Omental fat pad (tissue), 3 donors: ENCODE measurements at regions not wholly inside any gene's neighbourhood (a gene's known extent, or its start where the extent isn't known, plus 50 kb on each side); places are given as distances from the start of the nearest gene placed in this dataset.

Source experiments
- ATAC-seq: fragments of 150-250 bp; one replicate; pipeline ENCODE4 v1.9.1; 2016; ENCODE audit warnings: mild to moderate bottlenecking, moderate library complexity; ENCODE audit not compliant: low FRiP score
- DNase-seq: peaks from one replicate; pipeline ENCODE4 v3.0.0-alpha.2; 2019; ENCODE audit warnings: low spot score
- CTCF ChIP-seq, 3 donors: fragments of 450-650 bp; IDR thresholded peaks; one replicate each; pipeline ENCODE4 v1.5.1; 2016 to 2017; ENCODE audit warnings: antibody characterized with exemption in 3 of 3, mild to moderate bottlenecking in 3 of 3, moderate library complexity in 2 of 3

- ATAC-seq, result no peak
- TF ChIP-seq CTCF (IDR thresholded peaks at IDR 0.05), result no peak
- no peak for DNase-seq
Observed at GRCh38 chr11:113623114-113623513, 83.0 kb downstream of the TMPRSS5 start.

GRCh38 chr11:113618360-113618759 lies 87.7 kb downstream of the TMPRSS5 start:
- no peak for TF ChIP-seq CTCF (IDR thresholded peaks at IDR 0.05)
- no peak for DNase-seq
- no peak for ATAC-seq

GRCh38 chr11:113615773-113616172 lies 90.3 kb downstream of the TMPRSS5 start:
- TF ChIP-seq CTCF (IDR thresholded peaks at IDR 0.05), result no peak
- DNase-seq, result no peak
- ATAC-seq, result no peak

DNA sequence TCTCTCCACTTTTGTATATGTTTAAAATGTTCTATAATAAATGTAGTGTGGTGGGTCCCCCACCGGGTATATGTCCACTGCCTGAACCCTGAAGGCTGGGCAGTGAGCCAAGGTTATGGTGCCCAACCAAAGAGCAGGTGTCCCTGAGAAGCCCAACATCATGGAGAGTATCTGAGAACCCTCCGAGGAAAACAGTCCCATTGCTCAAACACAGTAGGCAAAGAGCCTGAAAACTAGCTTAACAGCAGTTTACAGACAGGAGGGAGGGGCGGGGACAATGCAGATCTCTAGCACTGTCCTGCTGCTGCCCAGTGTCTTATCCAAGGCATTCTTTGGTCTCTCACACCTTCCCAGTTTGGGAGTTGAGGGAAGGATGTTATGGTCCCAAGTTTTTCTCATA lies 91.0 kb downstream of the TMPRSS5 start:
- ATAC-seq, result no peak
- no peak for DNase-seq
- TF ChIP-seq CTCF (IDR thresholded peaks at IDR 0.05), result no peak

GRCh38 chr11:113614097-113614496 lies 92.0 kb downstream of the TMPRSS5 start:
- no peak for TF ChIP-seq CTCF (IDR thresholded peaks at IDR 0.05)
- ATAC-seq, result no peak

DNA sequence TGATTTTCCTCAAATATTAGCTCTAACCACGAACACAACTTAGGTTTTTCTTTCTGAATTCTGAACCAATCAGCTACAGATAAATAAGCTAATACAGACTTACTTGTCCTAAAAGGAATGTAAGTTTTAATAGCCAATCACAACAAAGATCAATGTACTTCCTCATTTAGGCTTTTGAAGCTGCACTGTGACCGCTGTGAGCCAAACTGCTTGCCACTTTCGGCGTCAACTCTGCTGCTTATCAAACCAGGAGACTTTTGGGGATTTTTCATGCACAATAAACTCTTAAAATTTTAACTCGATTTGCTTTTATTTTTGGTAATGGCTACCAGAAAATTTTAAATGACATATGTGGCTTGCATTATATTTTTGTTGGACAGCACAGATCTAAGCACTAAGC lies 92.5 kb downstream of the TMPRSS5 start:
- no peak for ATAC-seq
- no peak for TF ChIP-seq CTCF (IDR thresholded peaks at IDR 0.05)
- DNase-seq, result no peak

More at GRCh38 chr11:113614097-113614496, 92.0 kb downstream of the TMPRSS5 start:
- DNase-seq, result no peak

GRCh38 chr11:113604186-113604585 lies 101.9 kb downstream of the TMPRSS5 start:
- DNase-seq (no peak), ATAC-seq (no peak)
- no peak for TF ChIP-seq CTCF (IDR thresholded peaks at IDR 0.05)
